Activated T-helper 1 cell treated with Interleukin-2 at 50 U/mL for 16 hours (primary cell): ENCODE measurements at regions not wholly inside any gene's neighbourhood (a gene's known extent, or its start where the extent isn't known, plus 50 kb on each side); places are given as distances from the start of the nearest gene placed in this dataset.

Experiments used
- DNase-seq: peaks from one replicate; pipeline ENCODE4 v3.0.0-alpha.2; 2020; ENCODE audit warnings: low read depth

GRCh38 chr6:139514819-139515218 is 140.4 kb upstream of the CITED2 start:
- DNase-seq, result no peak

GRCh38 chr6:139510040-139510790 is 135.8 kb upstream of the CITED2 start:
- DNase-seq, result no peak

GRCh38 chr6:139509167-139509566 is 134.7 kb upstream of the CITED2 start:
- no peak for DNase-seq

GRCh38 chr6:139508576-139508975 is 134.1 kb upstream of the CITED2 start:
- no peak for DNase-seq

GRCh38 chr6:139508023-139508422 is 133.6 kb upstream of the CITED2 start:
- no peak for DNase-seq

GRCh38 chr6:139500977-139501376 is 126.5 kb upstream of the CITED2 start:
- no peak for DNase-seq

- DNase-seq, result no peak
These were observed 124.3 kb upstream of the CITED2 start for GRCh38 chr6:139498715-139499114.

GRCh38 chr6:139497345-139497961 is 123.0 kb upstream of the CITED2 start:
- no peak for DNase-seq

- DNase-seq, result no peak
These were observed 122.4 kb upstream of the CITED2 start for GRCh38 chr6:139496654-139497344.

GRCh38 chr6:139494376-139494990 is 120.0 kb upstream of the CITED2 start:
- no peak for DNase-seq

- no peak for DNase-seq
These were observed 116.0 kb upstream of the CITED2 start for GRCh38 chr6:139490482-139490881.

GRCh38 chr6:139486476-139486799 is 112.0 kb upstream of the CITED2 start:
- DNase-seq, result no peak

GRCh38 chr6:139485742-139486475 is 111.5 kb upstream of the CITED2 start:
- DNase-seq, result no peak

GRCh38 chr6:139485185-139485584 is 110.7 kb upstream of the CITED2 start:
- DNase-seq, result no peak

- DNase-seq, result no peak
These were observed 108.6 kb upstream of the CITED2 start for GRCh38 chr6:139483079-139483478.

- DNase-seq, result no peak
These were observed 107.8 kb upstream of the CITED2 start for GRCh38 chr6:139482287-139482686.

GRCh38 chr6:139480356-139481165 is 106.1 kb upstream of the CITED2 start:
- DNase-seq, result no peak

- no peak for DNase-seq
These were observed 105.2 kb upstream of the CITED2 start for GRCh38 chr6:139479433-139480222.

- no peak for DNase-seq
These were observed 101.2 kb upstream of the CITED2 start for GRCh38 chr6:139475646-139476045.

GRCh38 chr6:139475241-139475640 is 100.8 kb upstream of the CITED2 start:
- DNase-seq, result no peak
